HG03558 (cell line): ENCODE measurements at regions not wholly inside any gene's neighbourhood (a gene's known extent, or its start where the extent isn't known, plus 50 kb on each side); places are given as distances from the start of the nearest gene placed in this dataset.

Experiments used
- ATAC-seq: cut with Tn5 transposase; IDR thresholded peaks from one replicate; pipeline ENCODE4 v1.9.1; 2021; ENCODE audit warnings: moderate number of reproducible peaks; ENCODE audit not compliant: unreplicated experiment; ENCODE audit errors: extremely low read depth

DNA sequence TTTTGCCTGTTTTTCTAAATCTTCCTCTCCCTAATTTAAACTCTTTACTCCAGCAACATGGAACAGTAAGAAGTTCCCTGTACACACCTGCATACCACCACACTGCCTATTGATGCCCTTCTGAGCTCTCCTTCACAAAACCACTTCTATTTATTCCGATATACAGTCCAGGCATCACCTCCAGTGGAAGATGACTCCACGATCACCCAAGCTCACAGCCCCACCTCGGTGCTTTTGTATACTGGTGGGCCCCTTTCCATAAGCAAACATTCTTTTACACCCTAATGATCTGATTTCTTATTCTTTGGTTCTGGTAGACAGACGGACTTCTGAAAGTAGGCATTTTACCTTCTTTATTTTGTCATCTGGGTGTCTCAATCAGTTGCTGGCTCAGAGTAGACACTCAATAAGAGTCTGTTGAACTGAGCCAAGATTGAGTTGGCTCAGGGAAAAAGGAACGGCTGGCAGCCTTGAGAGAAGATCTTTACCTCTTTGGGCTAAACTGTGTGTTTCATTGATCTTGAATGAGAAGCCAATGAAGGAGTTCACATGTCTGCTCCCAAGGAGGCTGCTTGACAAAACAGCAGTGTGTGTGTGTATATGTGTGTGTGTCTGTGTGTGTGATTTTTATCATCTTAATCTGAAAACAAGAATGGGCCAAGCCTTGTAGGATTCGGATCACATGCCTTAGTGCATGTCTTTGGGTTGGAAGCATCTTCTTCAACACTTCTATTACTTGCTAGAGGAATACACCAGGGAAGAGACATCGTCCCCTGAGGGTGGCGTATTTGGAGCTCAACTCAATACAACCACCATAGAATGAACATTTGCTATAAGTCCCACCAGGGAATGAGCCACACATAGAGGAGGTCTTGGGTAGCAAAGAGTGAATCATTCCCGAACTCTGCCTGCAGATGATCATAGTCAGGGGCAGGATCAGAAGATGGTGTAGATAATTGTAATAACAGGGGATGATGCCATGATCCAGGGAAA is 341.8 kb downstream of the CYRIA start:
- no peak for ATAC-seq

DNA sequence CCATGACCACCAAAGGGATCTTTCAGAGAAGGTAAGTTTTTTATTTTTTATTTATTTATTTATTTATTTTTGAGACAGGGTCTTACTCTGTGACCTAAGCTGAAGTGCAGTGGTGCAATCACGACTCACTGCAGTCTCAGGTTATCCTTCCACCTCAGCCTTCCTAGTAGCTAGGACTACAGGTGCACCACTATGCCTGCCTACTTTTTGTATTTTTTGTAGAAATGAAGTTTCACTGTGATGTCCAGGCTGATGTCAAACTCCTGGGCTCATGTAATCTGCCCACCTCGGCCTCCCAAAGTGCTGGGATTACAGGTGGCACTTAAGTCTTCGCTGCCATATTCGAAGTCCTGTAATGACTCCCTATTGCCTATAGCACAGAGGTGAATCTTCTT is 342.5 kb downstream of the CYRIA start:
- ATAC-seq, result no peak

DNA sequence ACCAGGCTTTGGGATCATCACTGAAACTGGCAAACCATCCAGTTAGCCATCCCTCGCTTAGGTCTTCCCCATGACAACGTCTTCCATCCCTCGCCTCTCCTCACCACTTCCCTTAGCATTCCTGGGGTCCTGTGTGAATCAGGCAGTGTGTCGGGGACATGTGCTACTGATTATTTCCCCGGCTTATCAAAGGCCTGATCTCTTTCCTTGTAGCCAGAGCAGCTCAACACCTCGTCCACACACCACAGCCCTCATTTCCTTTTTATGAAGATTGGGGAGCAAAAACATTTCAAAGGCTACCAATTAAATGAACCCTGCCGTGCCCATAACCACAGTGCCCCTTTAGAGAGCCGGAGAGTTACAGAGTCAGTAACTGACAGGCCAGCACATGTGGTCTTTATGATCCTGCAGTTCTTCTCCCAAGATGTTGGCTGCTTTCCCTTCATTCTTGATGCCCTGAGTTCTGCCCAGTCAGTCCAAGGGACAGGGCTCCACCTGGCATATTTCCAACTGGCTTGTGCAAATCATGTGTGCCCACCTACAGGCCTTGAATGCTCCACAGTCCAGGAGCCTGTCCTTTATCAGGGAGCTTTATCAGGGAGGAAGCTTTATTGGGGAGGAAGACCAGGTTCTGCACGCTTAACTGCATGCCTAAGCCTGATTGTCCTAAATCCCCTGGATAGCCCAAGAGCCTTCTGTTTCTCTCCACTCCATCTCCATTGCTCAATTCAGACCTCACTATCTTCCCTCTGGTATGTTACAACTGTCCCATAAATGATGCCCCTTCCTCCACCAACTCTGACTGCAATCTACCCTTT is 343.1 kb downstream of the CYRIA start:
- ATAC-seq, result no peak

DNA sequence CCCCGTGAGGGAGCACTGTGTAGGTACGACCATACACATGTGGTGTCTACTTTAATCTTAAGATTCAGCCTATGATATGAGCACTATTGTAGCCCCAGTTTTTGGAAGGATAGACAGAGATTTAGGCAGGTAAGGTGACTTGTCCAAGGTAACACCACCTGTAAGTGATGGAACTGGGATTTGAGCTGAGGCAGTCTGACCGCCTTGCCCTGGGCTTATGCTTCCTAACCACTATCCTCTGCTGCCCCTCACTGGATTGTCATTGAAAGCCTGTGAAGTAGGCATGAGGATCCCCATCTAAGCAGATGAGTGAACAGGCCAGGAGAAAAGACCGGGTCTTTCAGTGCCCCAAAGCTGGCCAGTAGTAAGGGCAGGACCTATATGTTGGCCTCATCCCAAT is 343.8 kb downstream of the CYRIA start:
- no peak for ATAC-seq

DNA sequence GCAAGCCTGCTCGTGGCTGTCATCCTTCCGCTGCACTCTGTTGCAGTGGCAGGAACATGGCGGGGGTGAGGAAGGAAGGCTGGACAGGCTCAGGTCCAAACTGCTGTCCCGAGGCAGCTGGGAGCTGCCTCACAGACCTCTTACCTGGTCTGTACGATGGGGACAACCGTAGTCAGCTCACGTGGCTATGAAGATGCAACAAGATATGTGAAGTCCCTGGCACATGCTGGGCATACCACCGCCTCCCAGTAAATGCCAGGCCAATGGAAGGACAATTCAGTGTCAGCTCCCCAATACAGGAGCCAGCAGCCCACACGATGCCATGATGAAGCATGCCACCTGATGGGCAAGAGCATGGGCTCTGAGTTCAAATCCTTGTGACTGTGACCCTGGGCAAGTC is 344.4 kb downstream of the CYRIA start:
- no peak for ATAC-seq

DNA sequence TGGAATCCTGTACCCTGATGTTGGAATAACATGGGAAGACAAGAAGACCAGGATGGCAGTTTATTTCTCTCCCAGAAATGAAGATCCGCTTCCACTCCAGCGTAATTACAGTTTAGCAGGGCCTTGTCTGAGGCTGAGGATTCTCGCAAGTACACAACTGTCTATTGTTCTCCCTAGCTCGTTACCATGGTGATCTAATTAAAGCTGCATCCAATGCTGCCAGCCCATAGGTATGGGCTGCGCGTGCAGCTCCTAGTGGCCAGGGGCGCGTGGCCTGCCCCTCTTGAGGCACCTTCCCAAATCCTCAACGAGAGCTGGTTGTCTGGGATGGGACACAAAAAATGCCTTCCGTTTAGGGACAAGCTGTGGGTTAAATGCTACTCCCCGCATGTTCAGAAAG is 344.9 kb downstream of the CYRIA start:
- no peak for ATAC-seq

DNA sequence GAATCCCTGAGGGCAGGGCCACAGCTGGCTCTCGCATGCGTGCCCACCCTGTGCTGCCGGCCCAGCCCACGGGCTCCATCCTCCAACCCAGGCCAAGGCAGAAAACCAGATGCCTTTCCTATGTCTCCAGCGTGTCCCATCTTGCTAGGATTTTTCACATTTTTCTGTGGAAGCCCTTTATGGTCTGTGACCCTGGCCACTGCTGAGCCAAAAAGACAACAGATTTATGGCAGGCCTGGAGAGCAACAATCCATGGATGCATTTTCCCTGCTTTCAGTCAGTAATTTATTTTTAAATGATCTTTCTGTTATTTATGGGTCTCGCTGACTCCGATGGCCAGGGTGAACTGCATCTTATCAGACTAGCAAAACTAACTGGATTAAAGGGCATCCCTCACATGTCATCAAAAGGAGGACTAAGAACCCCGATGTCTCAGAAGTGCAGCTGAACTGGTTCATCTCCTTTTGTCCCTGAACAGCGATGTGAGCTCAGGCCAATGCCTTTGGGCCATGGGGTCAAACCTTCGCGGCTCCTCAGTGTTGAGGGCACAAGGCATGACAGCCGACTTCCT is 346.0 kb downstream of the CYRIA start:
- no peak for ATAC-seq

DNA sequence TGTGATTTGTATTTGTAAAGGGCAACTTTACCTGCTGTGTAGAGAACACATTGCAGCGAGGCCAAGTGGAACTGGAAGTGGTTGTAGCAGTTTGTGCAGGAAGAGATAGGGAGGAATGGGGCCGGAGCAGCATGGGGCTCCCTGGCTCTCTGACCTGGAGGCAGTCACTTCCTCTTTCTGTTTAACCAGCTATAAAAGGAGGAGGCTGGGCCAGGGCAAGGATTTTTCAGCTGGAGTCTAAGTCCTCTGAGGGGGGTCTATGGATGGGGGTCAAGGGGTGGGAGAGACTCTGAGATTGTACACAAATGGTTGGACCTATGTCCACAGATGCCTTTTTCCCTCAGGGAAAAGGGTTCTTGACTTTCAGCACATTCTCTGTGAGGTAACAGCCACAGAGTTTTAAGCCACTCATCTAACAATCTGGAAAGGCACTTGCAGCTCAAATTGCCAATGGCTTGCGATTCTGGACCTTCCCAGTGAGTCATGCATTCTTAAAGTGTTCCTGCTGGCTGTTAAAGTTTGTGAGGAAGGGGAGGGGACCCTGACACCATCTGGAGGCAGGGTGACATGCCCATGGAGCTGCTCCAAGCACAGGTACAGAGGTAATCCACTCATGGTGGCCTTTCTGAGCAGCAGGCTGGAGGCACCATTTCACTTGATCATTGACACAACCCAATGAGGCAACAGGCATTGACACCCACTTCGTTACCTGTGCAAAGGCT is 347.0 kb downstream of the CYRIA start:
- ATAC-seq, result no peak

DNA sequence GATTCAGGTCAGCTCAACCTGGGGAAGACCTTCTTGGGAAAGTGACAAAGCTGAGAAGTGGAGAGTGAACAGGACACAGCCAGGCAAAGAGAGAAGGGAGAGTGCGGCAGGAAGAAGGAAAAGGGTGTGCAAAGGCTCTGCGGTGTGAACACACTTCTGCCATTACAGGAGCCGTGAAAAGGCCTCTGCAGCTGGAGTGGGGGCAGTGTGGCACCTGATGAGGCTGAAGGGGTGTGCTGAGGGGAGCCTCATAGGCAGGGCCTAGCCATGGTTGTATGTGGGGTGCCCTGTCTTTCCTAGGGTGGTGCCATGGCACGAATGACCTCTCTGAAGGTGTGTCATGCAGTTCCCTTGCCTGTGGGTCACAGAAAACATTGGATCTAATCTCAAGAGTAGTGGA is 347.6 kb downstream of the CYRIA start:
- ATAC-seq, result no peak

DNA sequence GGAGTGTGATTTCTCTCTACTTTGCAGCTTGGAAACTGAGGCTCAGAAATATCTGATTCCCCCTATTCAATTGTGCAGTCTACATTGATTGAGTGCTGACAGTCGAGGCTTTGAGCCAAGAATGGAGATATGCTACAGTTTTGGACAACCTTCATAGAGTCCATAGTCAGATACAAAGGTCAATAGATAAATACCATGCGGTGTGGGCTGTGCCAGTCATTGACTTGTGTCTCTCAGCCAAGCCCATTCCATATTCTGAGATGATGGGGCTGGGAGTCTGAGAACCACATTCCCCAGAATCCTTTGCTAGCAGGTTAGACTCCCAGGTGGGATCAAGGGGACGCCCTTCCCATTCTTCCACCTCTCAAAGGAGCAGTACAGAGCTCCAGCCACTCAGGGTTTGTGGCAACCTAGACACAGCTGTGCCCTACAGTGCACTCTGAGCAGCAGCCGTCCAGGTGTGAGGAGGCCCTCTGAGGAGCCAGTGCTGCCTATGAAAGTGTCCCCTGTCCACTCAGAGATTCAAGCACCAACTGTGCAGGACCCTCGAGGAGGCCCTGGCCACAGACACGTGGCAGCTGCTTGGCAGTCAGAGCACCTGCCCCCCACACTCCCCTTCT is 348.3 kb downstream of the CYRIA start:
- ATAC-seq, result no peak

DNA sequence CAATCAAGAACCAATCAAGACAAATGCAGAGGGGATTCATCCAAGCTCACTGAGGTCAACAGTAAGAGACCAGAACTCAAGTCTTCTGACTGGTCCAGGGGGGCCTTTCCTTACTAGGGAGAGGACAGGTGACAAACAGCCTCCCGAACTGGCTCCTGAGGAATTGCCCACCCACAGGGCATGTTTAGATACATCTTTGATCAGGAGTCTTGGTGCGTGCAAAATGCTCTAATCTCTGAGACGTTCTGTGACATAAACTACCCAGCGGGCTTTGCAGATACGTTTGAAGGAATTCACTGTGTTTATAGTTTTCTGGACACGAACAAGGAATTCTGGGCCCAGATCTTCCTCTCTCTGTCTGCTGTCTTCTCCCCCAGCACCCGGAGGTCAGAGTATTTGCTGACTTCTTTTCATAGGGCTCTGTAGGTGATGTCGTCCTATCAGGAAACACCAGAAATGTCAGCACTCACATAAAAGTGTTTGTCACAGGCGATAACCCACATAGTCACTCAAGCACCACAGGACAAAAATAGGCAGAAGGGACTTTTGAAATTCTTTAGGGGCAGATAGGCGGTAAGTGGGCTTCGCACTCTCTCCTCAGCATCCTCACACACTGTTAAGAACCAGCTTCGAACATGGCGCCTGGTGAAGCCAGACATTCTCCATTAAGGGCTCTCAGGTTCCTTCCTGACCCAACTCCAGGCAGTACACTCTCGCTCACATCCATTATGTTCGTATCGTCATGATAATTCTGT is 349.0 kb downstream of the CYRIA start:
- ATAC-seq, result no peak

DNA sequence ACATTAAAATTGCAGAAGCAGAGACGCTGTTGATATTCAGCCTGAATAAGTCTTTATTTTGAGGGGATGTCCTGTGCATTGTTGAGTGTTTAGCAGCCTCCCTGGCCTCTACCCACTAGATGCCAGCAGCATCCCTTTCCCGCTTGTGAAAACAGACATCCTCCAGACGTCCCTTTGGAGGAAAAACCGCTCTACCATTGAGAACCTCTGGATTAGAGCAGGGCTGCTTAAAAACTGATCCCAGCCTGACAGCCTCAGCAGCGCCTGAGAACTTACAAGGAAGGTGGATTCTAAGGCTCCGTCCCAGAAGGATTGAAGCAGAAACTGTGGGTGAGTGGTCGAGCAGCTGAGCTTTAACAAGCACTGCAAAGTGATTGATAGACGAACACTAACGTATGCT is 349.7 kb downstream of the CYRIA start:
- no peak for ATAC-seq

DNA sequence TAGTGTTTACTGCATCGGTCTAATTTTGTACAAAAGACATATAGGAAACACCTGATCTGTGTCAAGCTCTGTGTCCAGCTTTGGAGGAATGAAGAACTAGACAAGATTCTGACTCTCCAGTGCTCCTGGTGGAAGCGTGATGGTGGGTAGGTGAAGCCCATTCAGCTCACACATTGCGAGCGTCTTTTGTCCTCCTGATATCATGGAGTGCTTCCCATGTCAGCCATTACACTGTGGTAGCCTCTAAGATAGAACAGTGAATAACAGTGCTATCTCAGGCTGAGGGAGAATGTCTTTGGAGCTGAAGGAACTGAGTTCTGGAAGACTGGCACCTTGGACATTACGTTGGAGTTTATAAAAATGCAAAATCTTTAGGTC is 350.2 kb downstream of the CYRIA start:
- ATAC-seq, result no peak

DNA sequence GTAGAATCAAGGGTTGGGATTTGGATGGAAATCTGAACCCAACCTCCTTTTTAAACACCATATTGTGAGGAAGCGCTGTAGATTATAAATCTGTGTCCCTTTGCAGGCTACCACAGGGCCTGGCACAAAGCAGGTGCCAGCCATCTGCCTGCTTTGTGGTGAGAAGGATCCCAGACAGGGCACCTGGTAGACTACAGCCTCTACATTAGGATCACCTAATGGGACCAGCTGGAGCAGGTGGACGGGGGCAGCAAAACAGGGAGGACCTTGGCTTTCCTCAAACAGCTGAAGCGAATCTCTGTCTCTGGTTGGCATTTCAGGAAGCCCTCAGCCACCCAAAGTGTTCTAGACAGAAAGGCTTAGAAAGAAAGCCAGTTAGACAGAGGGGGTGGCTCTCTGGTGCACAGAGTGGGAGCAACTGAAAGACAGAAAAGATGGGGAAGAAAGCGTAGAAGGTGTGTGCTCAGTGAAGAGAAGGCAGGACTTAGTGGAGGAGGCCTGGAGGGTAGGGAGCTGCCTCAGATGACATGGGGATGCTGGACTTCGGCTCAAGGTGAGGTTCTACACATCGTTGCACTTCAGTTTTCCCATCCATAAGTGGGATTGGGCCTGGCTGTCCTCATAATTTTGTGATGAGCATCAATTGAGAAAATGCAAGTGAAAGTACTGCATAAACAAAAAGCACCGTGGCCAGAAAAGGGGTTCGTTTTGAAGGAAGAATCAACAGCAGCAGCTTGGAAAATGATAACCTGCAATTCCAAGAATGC is 350.8 kb downstream of the CYRIA start:
- ATAC-seq, result no peak

DNA sequence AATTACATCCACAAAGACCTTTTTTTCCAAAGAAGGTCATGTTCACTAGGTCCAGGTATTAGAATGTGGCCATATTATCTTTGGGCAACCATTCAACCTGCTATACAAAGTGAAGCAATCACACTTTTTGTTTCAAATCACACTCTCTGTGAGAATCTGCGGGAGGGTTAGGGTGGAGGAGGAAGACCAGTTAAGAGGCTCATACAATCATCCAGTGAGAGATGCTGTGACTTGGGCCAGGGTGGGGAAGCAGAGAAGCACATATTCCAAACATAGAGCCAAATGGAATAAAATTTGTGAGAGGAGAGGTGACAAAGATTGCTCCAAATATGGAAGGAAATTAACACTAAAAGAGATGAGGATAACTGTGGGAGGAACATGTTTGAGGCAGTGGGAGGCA is 351.6 kb downstream of the CYRIA start:
- ATAC-seq, result no peak

DNA sequence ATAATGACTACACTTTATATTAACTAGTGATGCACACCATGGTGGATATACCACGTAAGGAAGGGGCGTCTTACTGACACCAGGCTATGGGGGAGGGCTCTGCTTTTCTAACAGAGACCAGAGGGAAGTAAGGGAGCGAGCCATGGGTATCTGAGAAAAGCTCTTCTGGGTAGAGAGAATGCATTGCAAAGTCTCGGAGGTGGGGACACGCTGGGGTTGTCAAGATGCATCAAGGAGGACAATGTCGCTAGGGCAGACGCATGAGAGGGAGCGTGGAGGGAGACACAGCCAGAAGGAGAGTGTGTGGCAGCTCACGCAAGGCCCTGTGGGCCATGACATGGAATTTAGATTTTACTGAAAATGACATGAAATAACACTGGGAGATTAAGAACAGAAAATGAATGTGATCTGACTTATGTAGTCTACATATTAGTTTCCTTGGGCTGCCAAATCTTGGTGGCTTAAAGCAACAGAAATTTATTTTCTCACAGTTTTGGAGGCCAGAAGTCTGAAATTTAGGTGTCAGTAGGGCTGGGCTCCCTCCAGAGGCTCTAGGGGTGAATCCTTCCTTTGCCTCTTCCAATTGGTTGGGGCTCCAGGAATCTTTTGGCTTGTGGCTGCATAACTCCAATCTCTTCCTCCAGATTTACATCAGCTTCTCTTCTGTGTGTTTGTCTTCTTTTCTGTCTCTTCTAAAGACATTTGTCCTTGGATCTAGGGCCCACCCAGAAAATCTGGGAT is 352.2 kb downstream of the CYRIA start:
- no peak for ATAC-seq

DNA sequence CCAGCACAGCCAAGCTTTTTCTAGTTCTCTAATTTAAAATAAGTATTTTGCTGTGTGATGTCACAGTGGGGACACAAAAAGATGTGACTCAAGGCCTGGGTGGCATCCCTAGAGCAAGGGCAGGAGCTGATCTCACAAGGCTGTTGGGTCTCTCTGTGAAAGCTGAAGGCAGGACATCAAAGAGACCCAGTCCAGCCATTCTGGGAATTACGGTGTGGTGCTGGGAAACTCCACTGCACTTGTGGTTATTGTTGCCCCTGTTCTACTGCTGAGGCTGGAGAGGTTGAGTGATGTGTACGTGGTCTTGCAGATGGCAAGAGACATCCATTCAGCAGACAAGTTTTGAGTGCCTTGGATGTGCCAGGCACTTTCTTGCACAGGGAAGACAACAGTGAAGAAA is 352.9 kb downstream of the CYRIA start:
- ATAC-seq, result no peak
